K562 (cell line): ENCODE measurements at regions not wholly inside any gene's neighbourhood (a gene's known extent, or its start where the extent isn't known, plus 50 kb on each side); places are given as distances from the start of the nearest gene placed in this dataset.

Source experiments
- ATAC-seq: fragments of 200-7000 bp; cut with Tn5 transposase; 3 replicates; pipeline ENCODE4 v1.9.1; 2020; ENCODE audit warnings: moderate library complexity
- BruUV-seq: library from RNA; stranded (reverse); fragments of 400-500 nt; replicated peaks from 2 replicates; lab custom pipeline; 2021; lab: Mats Ljungman, UMichigan
- CTCF ChIA-PET: fragments of 300-600 bp; formaldehyde crosslinking; extraction: SDS; loops from one replicate; lab custom pipeline; 2021; ENCODE audit warnings: low intra/inter-chr PET ratio; lab: Yijun Ruan, JAX
- POLR2A ChIA-PET: fragments of 300-600, 350-650 bp; sonication (Branson Sonifier 250); formaldehyde crosslinking; extraction: SDS; loops from one replicate; lab custom pipeline; 2021; ENCODE audit warnings: antibody characterized with exemption, inconsistent platforms; lab: Yijun Ruan, JAX
- DNase-seq, 4 experiments: peaks; one replicate each; pipeline versions ENCODE4 v3.0.0 to v3.0.0-alpha.2; 2011 to 2018; ENCODE audit warnings: low spot score in 3 of 4, mixed read lengths in 3 of 4; ENCODE audit errors: extremely low read depth in 1 of 4
- FAIRE-seq: peaks from 2 replicates; lab custom pipeline; 2011; peaks lifted over from hg19 to GRCh38; lab: Jason Lieb, UNC
- H2AFZ ChIP-seq: 2 replicates; pipeline ENCODE4 v1.6.0; 2011; ENCODE audit warnings: low read depth, low read length, control low read depth, inconsistent platforms
- H3K27ac ChIP-seq: fragments of 200-600 bp; 3 replicates; pipeline ENCODE4 v1.8.0; 2011; ENCODE audit warnings: low read depth, mild to moderate bottlenecking, control low read depth, inconsistent platforms, low read length, moderate library complexity, mixed read lengths; ENCODE audit errors: extremely low read depth
- H3K27me3 ChIP-seq, 2 experiments: fragments of 300-600 bp in 1 of 2; 2 replicates in 1 of 2; 3 replicates in 1 of 2; pipeline versions ENCODE4 v1.6.0 to v1.8.0; 2011; ENCODE audit warnings: inconsistent platforms in 2 of 2, low read length in 2 of 2, mild to moderate bottlenecking in 1 of 2, mixed read lengths in 1 of 2, moderate library complexity in 1 of 2; ENCODE audit not compliant: control insufficient read depth in 2 of 2, insufficient read depth in 2 of 2
- H3K36me3 ChIP-seq: fragments of 300-600 bp; 3 replicates; pipeline ENCODE4 v1.8.0; 2011; ENCODE audit warnings: mild to moderate bottlenecking, low read length, inconsistent platforms; ENCODE audit not compliant: control insufficient read depth, insufficient read depth
- H3K4me1 ChIP-seq, 2 experiments: fragments of 200-600 bp in 1 of 2; replicated peaks in 1 of 2; 2 replicates in 1 of 2; 3 replicates in 1 of 2; pipeline versions ENCODE4 v1.5.1 to v1.8.0; 2011; ENCODE audit warnings: inconsistent platforms in 2 of 2, low read length in 2 of 2, mild to moderate bottlenecking in 1 of 2, mixed read lengths in 1 of 2, moderate library complexity in 1 of 2; ENCODE audit not compliant: control insufficient read depth in 2 of 2, insufficient read depth in 2 of 2
- H3K4me2 ChIP-seq: 2 replicates; pipeline ENCODE4 v1.6.1; 2011; ENCODE audit warnings: low read length, control low read depth, inconsistent platforms, mixed read lengths; ENCODE audit not compliant: insufficient read depth
- H3K4me3 ChIP-seq: fragments of 200-600 bp; sonication (generic), shearing (Covaris generic); 2 replicates; pipeline ENCODE4 v1.5.1; 2016; ENCODE audit warnings: control low read depth, inconsistent platforms
- H3K79me2 ChIP-seq: fragments of 200-600 bp; 3 replicates; pipeline ENCODE4 v1.8.0; 2011; ENCODE audit warnings: low read length, inconsistent platforms; ENCODE audit not compliant: control insufficient read depth, insufficient read depth
- H3K9ac ChIP-seq, 2 experiments: 2 replicates each; pipeline versions ENCODE4 v1.6.0 to v1.6.1; 2011; ENCODE audit warnings: low read depth in 2 of 2, low read length in 2 of 2, control low read depth in 1 of 2, inconsistent platforms in 1 of 2, mild to moderate bottlenecking in 1 of 2, mixed read lengths in 1 of 2; ENCODE audit not compliant: insufficient read depth in 1 of 2
- H3K9me1 ChIP-seq: one replicate; pipeline ENCODE4 v1.6.0; 2011; ENCODE audit warnings: inconsistent platforms, mild to moderate bottlenecking, low read length, moderate library complexity; ENCODE audit not compliant: control insufficient read depth, insufficient read depth
- H3K9me3 ChIP-seq: replicated peaks from 2 replicates; pipeline ENCODE4 v1.5.1; 2011; ENCODE audit warnings: low read depth, low read length, inconsistent platforms; ENCODE audit not compliant: control insufficient read depth, insufficient read depth
- H4K20me1 ChIP-seq: replicated peaks from 2 replicates; pipeline ENCODE4 v1.6.1; 2011; ENCODE audit warnings: low read length, inconsistent platforms, mixed read lengths; ENCODE audit not compliant: control insufficient read depth, insufficient read depth
- CBX5 ChIP-seq: IDR thresholded peaks from 2 replicates; pipeline ENCODE4 v1.6.1; 2014; ENCODE audit warnings: low read depth, borderline replicate concordance
- CREBBP ChIP-seq: IDR thresholded peaks from one replicate; pipeline ENCODE4 v1.6.1; 2012; ENCODE audit warnings: low read depth, mild to moderate bottlenecking, control low read depth, inconsistent platforms, low read length
- CTCF ChIP-seq, 3 experiments: IDR thresholded peaks in 2 of 3; conservative IDR thresholded peaks in 1 of 3; 2 replicates each; pipeline ENCODE4 v1.5.1; 2011 to 2012; ENCODE audit warnings: low read length in 3 of 3, mild to moderate bottlenecking in 3 of 3, control low read depth in 2 of 3, improper control_type of control experiment in 1 of 3, inconsistent platforms in 1 of 3, low read depth in 1 of 3, mixed read lengths in 1 of 3, moderate library complexity in 1 of 3; ENCODE audit not compliant: insufficient read depth in 2 of 3
- DDX20 ChIP-seq: fragments of 450-650 bp; IDR thresholded peaks from 2 replicates; pipeline ENCODE4 v1.6.1; 2016; ENCODE audit warnings: missing genetic modification characterization, low read depth, mild to moderate bottlenecking, missing compliant biosample characterization, moderate library complexity
- EGR1 ChIP-seq: fragments of 450-650 bp; conservative IDR thresholded peaks from 2 replicates; pipeline ENCODE4 v1.6.1; 2017; ENCODE audit warnings: mild to moderate bottlenecking
- KDM4B ChIP-seq, 2 experiments: fragments of 450-650 bp in 1 of 2; sonication (generic) in 1 of 2; IDR thresholded peaks; 2 replicates each; pipeline ENCODE4 v1.6.1; 2016 to 2017; ENCODE audit warnings: borderline replicate concordance in 2 of 2, antibody characterized with exemption in 1 of 2, low read depth in 1 of 2, mild to moderate bottlenecking in 1 of 2
- POU5F1 ChIP-seq: fragments of 150-350 bp; IDR thresholded peaks from 2 replicates; pipeline ENCODE4 v1.6.1; 2014; ENCODE audit warnings: borderline replicate concordance, low read length, low read depth, mild to moderate bottlenecking; ENCODE audit not compliant: partially characterized antibody
- SMAD3 ChIP-seq: fragments of 450-650 bp; formaldehyde crosslinking; conservative IDR thresholded peaks from 2 replicates; pipeline ENCODE4 v1.4.0; 2020; ENCODE audit warnings: mild to moderate bottlenecking
- ZNF75A ChIP-seq: fragments of 450-650 bp; formaldehyde crosslinking; IDR thresholded peaks from 2 replicates; pipeline ENCODE4 v1.4.0; 2020; ENCODE audit warnings: mild to moderate bottlenecking
- WGBS: fragments of 100-300 bp; shearing (Covaris generic); methylation state at CpG from one replicate; pipeline ENCODE4 v1.1.6; 2016; ENCODE audit warnings: low coverage, mixed read lengths; ENCODE audit not compliant: insufficient coverage; ENCODE audit errors: missing lambda C conversion rate; 5-methylcytosine and 5-hydroxymethylcytosine counted together
- in situ Hi-C: fragments of 300-500 bp; cut with MboI; formaldehyde crosslinking; loops from 4 replicates; pipeline ENCODE4 v1.15.0; 2018; ENCODE audit warnings: inconsistent platforms, mixed read lengths
- intact Hi-C: fragments of 100-400 bp; cut with micrococcal nuclease; formaldehyde crosslinking; loops from 2 replicates; pipeline ENCODE4 v1.14.2; 2022
- TF ChIP-seq, protein P1 (sequence below), 2 experiments: fragments of 450-650 bp in 1 of 2; sonication (generic) in 1 of 2; formaldehyde crosslinking in 1 of 2; IDR thresholded peaks; 2 replicates each; pipeline versions ENCODE4 v1.7.1 to v1.9.0; 2016 to 2022; ENCODE audit warnings: inconsistent platforms in 1 of 2, mild to moderate bottlenecking in 1 of 2, missing genetic modification reagents in 1 of 2
- TF ChIP-seq, protein P2 (sequence below): sonication (generic); formaldehyde crosslinking; IDR thresholded peaks from 2 replicates; pipeline ENCODE4 v1.8.1; 2023; ENCODE audit warnings: mild to moderate bottlenecking, missing genetic modification reagents, moderate library complexity

GRCh38 chr6:1094306-1094705 lies 217.6 kb upstream of the FOXQ1 start:
- Histone ChIP-seq H3K4me3 (no peak overlapping the region), H3K4me2 (no peak overlapping the region), H3K9me3 (no peaks in the 10 kb centered on the region), H3K9ac (no peak overlapping the region), H3K4me1 (no peaks in the 10 kb centered on the region), H3K79me2 (no peaks in the 10 kb centered on the region), H2AFZ (no peak overlapping the region), H3K27ac (no peak overlapping the region), H3K27me3 (peaks cover 16 to 34% of the 10 kb centered on the region in 2 experiments), H4K20me1 (peaks cover 4% of the 10 kb centered on the region), H3K9me1 (no peaks in the 10 kb centered on the region), H3K36me3 (no peaks in the 10 kb centered on the region)
- ChIA-PET POLR2A (no interaction called here), CTCF (no interaction called here)
- DNase-seq (no peak), FAIRE-seq (no peak), ATAC-seq (no peak)
- in situ Hi-C loops (no loop called here), intact Hi-C loops (no loop called here)
- no TSS peak for BruUV-seq
- 0% methylated on average over 1 of the region's 1 CpG for WGBS
- TF ChIP-seq KDM4B (IDR thresholded peaks at IDR 0.05; ENCODE audit: borderline replicate concordance in 2 of 2, low read depth in 1 of 2) (no peak), SMAD3 (CRISPR knock-in tag) (no peak), EGR1 (no peak), CREBBP (no peak), POU5F1 (no peak), CBX5 (no peak), DDX20 (tag) (no peak), CTCF (IDR thresholded peaks at IDR 0.05 in 2 of 3, conservative IDR thresholded peaks at IDR 0.05 in 1 of 3; ENCODE audit: insufficient read depth in 2 of 3, low read depth in 1 of 3, low read length in 3 of 3) (no peak), ZNF75A (no peak)
- TF ChIP-seq, protein P1, sequence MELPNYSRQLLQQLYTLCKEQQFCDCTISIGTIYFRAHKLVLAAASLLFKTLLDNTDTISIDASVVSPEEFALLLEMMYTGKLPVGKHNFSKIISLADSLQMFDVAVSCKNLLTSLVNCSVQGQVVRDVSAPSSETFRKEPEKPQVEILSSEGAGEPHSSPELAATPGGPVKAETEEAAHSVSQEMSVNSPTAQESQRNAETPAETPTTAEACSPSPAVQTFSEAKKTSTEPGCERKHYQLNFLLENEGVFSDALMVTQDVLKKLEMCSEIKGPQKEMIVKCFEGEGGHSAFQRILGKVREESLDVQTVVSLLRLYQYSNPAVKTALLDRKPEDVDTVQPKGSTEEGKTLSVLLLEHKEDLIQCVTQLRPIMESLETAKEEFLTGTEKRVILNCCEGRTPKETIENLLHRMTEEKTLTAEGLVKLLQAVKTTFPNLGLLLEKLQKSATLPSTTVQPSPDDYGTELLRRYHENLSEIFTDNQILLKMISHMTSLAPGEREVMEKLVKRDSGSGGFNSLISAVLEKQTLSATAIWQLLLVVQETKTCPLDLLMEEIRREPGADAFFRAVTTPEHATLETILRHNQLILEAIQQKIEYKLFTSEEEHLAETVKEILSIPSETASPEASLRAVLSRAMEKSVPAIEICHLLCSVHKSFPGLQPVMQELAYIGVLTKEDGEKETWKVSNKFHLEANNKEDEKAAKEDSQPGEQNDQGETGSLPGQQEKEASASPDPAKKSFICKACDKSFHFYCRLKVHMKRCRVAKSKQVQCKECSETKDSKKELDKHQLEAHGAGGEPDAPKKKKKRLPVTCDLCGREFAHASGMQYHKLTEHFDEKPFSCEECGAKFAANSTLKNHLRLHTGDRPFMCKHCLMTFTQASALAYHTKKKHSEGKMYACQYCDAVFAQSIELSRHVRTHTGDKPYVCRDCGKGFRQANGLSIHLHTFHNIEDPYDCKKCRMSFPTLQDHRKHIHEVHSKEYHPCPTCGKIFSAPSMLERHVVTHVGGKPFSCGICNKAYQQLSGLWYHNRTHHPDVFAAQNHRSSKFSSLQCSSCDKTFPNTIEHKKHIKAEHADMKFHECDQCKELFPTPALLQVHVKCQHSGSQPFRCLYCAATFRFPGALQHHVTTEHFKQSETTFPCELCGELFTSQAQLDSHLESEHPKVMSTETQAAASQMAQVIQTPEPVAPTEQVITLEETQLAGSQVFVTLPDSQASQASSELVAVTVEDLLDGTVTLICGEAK (IDR thresholded peaks at IDR 0.05) = no peak
- TF ChIP-seq, protein P1 (CRISPR knock-in tag; IDR thresholded peaks at IDR 0.05) = no peak
- TF ChIP-seq, protein P2, sequence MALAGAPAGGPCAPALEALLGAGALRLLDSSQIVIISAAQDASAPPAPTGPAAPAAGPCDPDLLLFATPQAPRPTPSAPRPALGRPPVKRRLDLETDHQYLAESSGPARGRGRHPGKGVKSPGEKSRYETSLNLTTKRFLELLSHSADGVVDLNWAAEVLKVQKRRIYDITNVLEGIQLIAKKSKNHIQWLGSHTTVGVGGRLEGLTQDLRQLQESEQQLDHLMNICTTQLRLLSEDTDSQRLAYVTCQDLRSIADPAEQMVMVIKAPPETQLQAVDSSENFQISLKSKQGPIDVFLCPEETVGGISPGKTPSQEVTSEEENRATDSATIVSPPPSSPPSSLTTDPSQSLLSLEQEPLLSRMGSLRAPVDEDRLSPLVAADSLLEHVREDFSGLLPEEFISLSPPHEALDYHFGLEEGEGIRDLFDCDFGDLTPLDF (CRISPR knock-in tag) = no peak
